HG03064 (cell line): ENCODE measurements at regions not wholly inside any gene's neighbourhood (a gene's known extent, or its start where the extent isn't known, plus 50 kb on each side); places are given as distances from the start of the nearest gene placed in this dataset.
"Not testable (repeated sequence)": the region's sequence is repeated elsewhere in the genome, so short reads cannot be mapped to it uniquely, and the experiment has no call there.

Experiments used
- ATAC-seq: cut with Tn5 transposase; IDR thresholded peaks from one replicate; pipeline ENCODE4 v1.9.1; 2021; ENCODE audit warnings: low read depth; ENCODE audit not compliant: unreplicated experiment

- no peak for ATAC-seq
Measured at GRCh38 chr1:8230292-8230621, 87.7 kb upstream of the SLC45A1 start.

- ATAC-seq: no peak
Measured at GRCh38 chr1:8228253-8228652, 89.7 kb upstream of the SLC45A1 start.

- ATAC-seq: not testable (repeated sequence)
Measured at GRCh38 chr1:8227674-8228073, 90.2 kb upstream of the SLC45A1 start.

GRCh38 chr1:8226747-8227146 lies 91.2 kb upstream of the SLC45A1 start:
- no peak for ATAC-seq

GRCh38 chr1:8226024-8226423 lies 91.9 kb upstream of the SLC45A1 start:
- ATAC-seq: not testable (repeated sequence)

- no peak for ATAC-seq
Measured at GRCh38 chr1:8223526-8223925, 94.4 kb upstream of the SLC45A1 start.

GRCh38 chr1:8222789-8223188 lies 95.1 kb upstream of the SLC45A1 start:
- ATAC-seq: no peak

GRCh38 chr1:8219530-8219929 lies 98.4 kb upstream of the SLC45A1 start:
- ATAC-seq: no peak

- ATAC-seq: no peak
Measured at GRCh38 chr1:8218351-8219092, 99.4 kb upstream of the SLC45A1 start.

GRCh38 chr1:8217809-8218208 lies 100.1 kb upstream of the SLC45A1 start:
- no peak for ATAC-seq

- no peak for ATAC-seq
Measured at GRCh38 chr1:8217011-8217711, 100.8 kb upstream of the SLC45A1 start.

- ATAC-seq: no peak
Measured at GRCh38 chr1:8216005-8216404, 101.9 kb upstream of the SLC45A1 start.

GRCh38 chr1:8214501-8215173 lies 103.3 kb upstream of the SLC45A1 start:
- no peak for ATAC-seq

GRCh38 chr1:8213676-8214075 lies 104.2 kb upstream of the SLC45A1 start:
- no peak for ATAC-seq

GRCh38 chr1:8213136-8213535 lies 104.8 kb upstream of the SLC45A1 start:
- ATAC-seq: no peak

- no peak for ATAC-seq
Measured at GRCh38 chr1:8212580-8213031, 105.3 kb upstream of the SLC45A1 start.

GRCh38 chr1:8211883-8212579 lies 105.9 kb upstream of the SLC45A1 start:
- no peak for ATAC-seq

- ATAC-seq: no peak
Measured at GRCh38 chr1:8211251-8211882, 106.5 kb upstream of the SLC45A1 start.

GRCh38 chr1:8207202-8207601 lies 110.7 kb upstream of the SLC45A1 start:
- ATAC-seq: no peak

GRCh38 chr1:8206391-8206790 lies 111.5 kb upstream of the SLC45A1 start:
- ATAC-seq: no peak

GRCh38 chr1:8205771-8206170 lies 112.1 kb upstream of the SLC45A1 start:
- ATAC-seq: no peak
